PC-9 (cell line): ENCODE measurements at regions not wholly inside any gene's neighbourhood (a gene's known extent, or its start where the extent isn't known, plus 50 kb on each side); places are given as distances from the start of the nearest gene placed in this dataset.

Experiments used
- EZH2 ChIP-seq: fragments of 200-600 bp; sonication (generic); IDR thresholded peaks from 2 replicates; pipeline ENCODE4 v1.8.0; 2017; ENCODE audit warnings: antibody characterized with exemption, low read depth
- TF ChIP-seq, protein P1 (sequence below): fragments of 200-600 bp; sonication (generic); conservative IDR thresholded peaks from 2 replicates; pipeline ENCODE4 v1.6.1; 2017; ENCODE audit warnings: mixed run types, antibody characterized with exemption, mild to moderate bottlenecking, moderate library complexity

DNA sequence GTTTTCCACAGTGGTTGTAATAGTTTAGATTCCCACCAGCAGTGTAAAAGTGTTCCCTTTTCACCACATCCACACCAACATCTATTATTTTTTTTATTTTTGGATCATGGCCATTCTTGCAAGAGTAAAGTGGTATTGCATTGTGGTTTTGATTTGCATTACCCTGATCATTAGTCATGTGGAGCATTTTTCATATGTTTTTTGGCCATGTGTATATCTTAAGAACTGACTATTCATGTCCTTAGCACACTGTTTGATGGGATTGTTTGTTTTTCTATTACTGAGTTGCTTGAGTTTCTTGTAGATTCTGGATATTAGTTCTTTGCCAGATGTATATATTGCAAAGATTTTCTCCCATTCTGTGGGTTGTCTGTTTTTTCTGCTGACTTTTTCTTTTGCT, 820.1 kb downstream of the TENT5A start:
- TF ChIP-seq, protein P1, sequence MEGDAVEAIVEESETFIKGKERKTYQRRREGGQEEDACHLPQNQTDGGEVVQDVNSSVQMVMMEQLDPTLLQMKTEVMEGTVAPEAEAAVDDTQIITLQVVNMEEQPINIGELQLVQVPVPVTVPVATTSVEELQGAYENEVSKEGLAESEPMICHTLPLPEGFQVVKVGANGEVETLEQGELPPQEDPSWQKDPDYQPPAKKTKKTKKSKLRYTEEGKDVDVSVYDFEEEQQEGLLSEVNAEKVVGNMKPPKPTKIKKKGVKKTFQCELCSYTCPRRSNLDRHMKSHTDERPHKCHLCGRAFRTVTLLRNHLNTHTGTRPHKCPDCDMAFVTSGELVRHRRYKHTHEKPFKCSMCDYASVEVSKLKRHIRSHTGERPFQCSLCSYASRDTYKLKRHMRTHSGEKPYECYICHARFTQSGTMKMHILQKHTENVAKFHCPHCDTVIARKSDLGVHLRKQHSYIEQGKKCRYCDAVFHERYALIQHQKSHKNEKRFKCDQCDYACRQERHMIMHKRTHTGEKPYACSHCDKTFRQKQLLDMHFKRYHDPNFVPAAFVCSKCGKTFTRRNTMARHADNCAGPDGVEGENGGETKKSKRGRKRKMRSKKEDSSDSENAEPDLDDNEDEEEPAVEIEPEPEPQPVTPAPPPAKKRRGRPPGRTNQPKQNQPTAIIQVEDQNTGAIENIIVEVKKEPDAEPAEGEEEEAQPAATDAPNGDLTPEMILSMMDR, result no peak
- no peak for TF ChIP-seq EZH2
